ENCODE measurements at regions not wholly inside any gene's neighbourhood (a gene's known extent, or its start where the extent isn't known, plus 50 kb on each side); places are given as distances from the start of the nearest gene placed in this dataset.

- FAIRE-seq = no peak
- H3K36me3 ChIP-seq (ENCODE audit: control insufficient read depth, insufficient read depth, low read length) = no peaks in the 10 kb centered on the region
Observed at GRCh38 chr10:20991526-20991925, 94.4 kb upstream of the NEBL start.

DNA sequence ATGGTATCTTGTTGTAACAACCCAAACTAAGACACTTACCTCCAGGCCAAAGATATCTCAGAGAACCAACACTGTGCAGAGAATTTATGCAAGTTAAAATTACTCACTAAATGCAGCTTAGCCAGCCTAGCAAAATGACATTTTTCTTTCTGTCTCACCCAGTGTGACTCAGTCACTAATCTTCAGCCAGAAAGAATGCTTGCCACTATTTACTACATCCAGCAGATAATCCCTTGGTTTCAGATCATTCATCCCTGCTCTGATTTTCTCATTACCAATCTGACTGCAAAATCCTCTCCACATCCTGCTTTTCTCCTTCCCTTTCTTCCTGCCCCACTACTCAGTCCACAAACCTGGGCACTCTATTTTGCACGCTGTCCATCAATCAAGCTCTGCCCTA, 93.5 kb upstream of the NEBL start:
- no peaks in the 10 kb centered on the region for H3K36me3 ChIP-seq (ENCODE audit: control insufficient read depth, insufficient read depth, low read length)
- DNase-seq (ENCODE audit: low read depth) (peak; percentile 82), FAIRE-seq (no peak)
- no peaks in the 10 kb centered on the region for H3K27me3 ChIP-seq (ENCODE audit: control insufficient read depth, insufficient read depth, low read length)
- TF ChIP-seq, protein P1, sequence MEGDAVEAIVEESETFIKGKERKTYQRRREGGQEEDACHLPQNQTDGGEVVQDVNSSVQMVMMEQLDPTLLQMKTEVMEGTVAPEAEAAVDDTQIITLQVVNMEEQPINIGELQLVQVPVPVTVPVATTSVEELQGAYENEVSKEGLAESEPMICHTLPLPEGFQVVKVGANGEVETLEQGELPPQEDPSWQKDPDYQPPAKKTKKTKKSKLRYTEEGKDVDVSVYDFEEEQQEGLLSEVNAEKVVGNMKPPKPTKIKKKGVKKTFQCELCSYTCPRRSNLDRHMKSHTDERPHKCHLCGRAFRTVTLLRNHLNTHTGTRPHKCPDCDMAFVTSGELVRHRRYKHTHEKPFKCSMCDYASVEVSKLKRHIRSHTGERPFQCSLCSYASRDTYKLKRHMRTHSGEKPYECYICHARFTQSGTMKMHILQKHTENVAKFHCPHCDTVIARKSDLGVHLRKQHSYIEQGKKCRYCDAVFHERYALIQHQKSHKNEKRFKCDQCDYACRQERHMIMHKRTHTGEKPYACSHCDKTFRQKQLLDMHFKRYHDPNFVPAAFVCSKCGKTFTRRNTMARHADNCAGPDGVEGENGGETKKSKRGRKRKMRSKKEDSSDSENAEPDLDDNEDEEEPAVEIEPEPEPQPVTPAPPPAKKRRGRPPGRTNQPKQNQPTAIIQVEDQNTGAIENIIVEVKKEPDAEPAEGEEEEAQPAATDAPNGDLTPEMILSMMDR (IDR thresholded peaks at IDR 0.05; ENCODE audit: insufficient read depth, low read length, severe bottlenecking) = no peak
- H3K4me3 ChIP-seq (ENCODE audit: low read depth, low read length) = no peak overlapping the region

More at GRCh38 chr10:20991526-20991925, 94.4 kb upstream of the NEBL start:
- TF ChIP-seq, protein P1 (IDR thresholded peaks at IDR 0.05; ENCODE audit: insufficient read depth, low read length, severe bottlenecking) = no peak
- DNase-seq (ENCODE audit: low read depth) = no peak
- Histone ChIP-seq H3K27me3 (ENCODE audit: control insufficient read depth, insufficient read depth, low read length) (no peaks in the 10 kb centered on the region), H3K4me3 (ENCODE audit: low read depth, low read length) (no peak overlapping the region)

DNA sequence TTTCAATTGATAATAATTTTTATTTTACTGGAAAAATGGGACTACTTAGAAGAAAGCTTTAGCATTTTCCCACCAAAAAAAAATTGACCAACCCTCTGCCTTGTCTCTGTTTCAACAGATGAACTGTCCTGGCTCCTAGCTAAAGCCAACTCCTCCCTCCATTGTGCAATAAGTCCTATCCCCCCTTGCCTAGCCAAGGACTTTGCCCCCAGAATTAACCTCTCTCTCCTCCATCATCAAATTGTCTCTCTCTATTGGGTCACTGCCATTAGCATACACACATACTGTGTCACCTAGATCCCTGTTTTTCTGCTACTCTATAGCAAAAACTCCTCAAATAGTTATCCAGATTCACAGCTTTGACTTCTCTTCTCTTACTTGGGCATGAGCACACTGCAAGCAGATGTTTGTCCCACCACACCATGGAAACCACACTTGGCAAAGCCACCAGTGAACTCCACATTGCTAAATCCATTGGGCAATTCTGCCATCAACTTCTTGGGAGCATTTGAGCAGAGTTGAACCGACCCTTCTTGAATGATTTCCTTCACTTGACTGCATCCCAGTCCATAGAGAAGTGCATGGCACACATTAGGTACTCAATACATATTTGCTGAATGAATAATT, 91.4 kb upstream of the NEBL start:
- TF ChIP-seq, protein P1 (IDR thresholded peaks at IDR 0.05; ENCODE audit: insufficient read depth, low read length, severe bottlenecking) = no peak
- Histone ChIP-seq H3K36me3 (ENCODE audit: control insufficient read depth, insufficient read depth, low read length) (no peaks in the 10 kb centered on the region), H3K4me3 (ENCODE audit: low read depth, low read length) (no peak overlapping the region), H3K27me3 (ENCODE audit: control insufficient read depth, insufficient read depth, low read length) (no peaks in the 10 kb centered on the region)
- FAIRE-seq = no peak
- DNase-seq (ENCODE audit: low read depth) = no peak

- Histone ChIP-seq H3K27me3 (ENCODE audit: control insufficient read depth, insufficient read depth, low read length) (no peaks in the 10 kb centered on the region), H3K36me3 (ENCODE audit: control insufficient read depth, insufficient read depth, low read length) (no peaks in the 10 kb centered on the region), H3K4me3 (ENCODE audit: low read depth, low read length) (no peak overlapping the region)
- DNase-seq (ENCODE audit: low read depth) (no peak), FAIRE-seq (no peak)
- TF ChIP-seq, protein P1 (IDR thresholded peaks at IDR 0.05; ENCODE audit: insufficient read depth, low read length, severe bottlenecking) = no peak
Observed at GRCh38 chr10:20986049-20986448, 88.9 kb upstream of the NEBL start.

DNA sequence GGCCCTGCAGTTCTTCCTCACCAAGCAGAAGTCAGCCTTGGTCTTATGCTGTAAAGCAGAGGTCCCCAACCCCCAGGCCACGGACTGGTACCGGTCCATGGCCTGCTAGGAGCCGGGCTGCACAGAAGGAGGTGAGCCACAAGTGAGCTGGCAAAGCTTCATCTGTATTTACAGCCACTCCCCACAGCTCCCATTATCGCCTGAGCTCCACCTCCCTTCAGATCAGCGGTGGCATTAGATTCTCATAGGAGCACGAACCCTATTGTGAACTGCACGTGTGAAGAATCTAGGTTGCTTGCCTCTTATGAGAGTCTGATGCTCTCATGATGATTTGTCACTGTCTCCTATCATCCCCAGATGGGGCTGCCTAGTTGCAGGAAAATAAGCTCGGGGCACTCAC, 87.6 kb upstream of the NEBL start:
- no peak overlapping the region for H3K4me3 ChIP-seq (ENCODE audit: low read depth, low read length)
- H3K36me3 ChIP-seq (ENCODE audit: control insufficient read depth, insufficient read depth, low read length) = no peaks in the 10 kb centered on the region
- TF ChIP-seq, protein P1 (IDR thresholded peaks at IDR 0.05; ENCODE audit: insufficient read depth, low read length, severe bottlenecking) = no peak
- DNase-seq (ENCODE audit: low read depth) (no peak), FAIRE-seq (no peak)
- H3K27me3 ChIP-seq (ENCODE audit: control insufficient read depth, insufficient read depth, low read length) = no peaks in the 10 kb centered on the region

DNA sequence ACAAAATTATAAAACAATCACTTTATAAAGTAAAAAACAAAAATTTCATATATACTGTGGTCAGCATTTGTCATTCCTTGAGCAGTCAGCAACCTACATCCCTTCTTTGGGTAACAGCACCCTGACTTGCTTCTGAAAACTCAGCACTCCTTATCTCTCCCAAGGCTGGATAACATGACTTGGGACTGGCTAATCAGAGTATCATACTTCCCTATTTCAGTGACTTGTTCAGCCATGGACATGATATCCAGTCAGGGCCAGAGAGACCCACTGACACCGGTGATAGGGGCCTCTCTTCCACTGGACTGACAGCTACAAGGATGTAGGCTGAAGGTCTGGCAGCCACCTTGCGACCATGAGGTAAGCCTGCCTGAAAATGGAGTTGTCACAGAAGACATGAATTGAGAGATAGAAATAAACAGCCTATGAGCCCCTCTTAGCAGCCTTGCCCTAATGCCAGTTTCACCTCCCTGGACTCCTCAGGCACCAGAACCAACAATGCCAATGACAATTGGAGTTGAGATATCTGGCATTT, 84.4 kb upstream of the NEBL start:
- FAIRE-seq (no peak), DNase-seq (ENCODE audit: low read depth) (no peak)
- H3K4me3 ChIP-seq (ENCODE audit: low read depth, low read length) = no peak overlapping the region
- H3K27me3 ChIP-seq (ENCODE audit: control insufficient read depth, insufficient read depth, low read length) = no peaks in the 10 kb centered on the region
- no peaks in the 10 kb centered on the region for H3K36me3 ChIP-seq (ENCODE audit: control insufficient read depth, insufficient read depth, low read length)
- TF ChIP-seq, protein P1 (IDR thresholded peaks at IDR 0.05; ENCODE audit: insufficient read depth, low read length, severe bottlenecking) = no peak

Measured in bronchial epithelial cell (primary cell).